ENCODE measurements at regions not wholly inside any gene's neighbourhood (a gene's known extent, or its start where the extent isn't known, plus 50 kb on each side); places are given as distances from the start of the nearest gene placed in this dataset.

DNA sequence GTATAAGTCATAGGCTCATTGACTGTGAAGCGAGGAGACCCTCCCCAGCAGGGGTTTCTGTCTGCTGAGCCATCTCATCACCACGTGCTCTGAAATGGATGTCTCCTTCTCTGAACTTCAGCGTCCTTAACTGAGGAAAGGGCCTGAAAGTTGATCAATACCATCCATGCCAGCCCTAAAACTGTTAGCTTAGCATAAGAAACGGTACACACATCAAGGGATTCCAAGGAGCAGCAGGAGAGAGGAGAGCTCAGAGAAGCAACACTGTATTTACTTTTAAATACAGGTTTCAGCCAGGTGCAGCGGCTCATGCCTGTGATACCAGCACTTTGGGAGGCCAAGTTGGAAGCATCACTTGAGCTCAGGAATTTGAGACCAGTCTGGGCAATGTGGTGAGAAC lies 248.9 kb upstream of the TNRC6C start:
- WGBS, result 50% methylated on average over 5 of the region's 5 CpGs
- DNase-seq (ENCODE audit: low spot score), result no peak
- TF ChIP-seq NR2F2 (IDR thresholded peaks at IDR 0.05) (no peak), YY1 (IDR thresholded peaks at IDR 0.05) (no peak), HNF4G (IDR thresholded peaks at IDR 0.05) (no peak), RAD21 (IDR thresholded peaks at IDR 0.05) (no peak), GABPA (IDR thresholded peaks at IDR 0.05 in 1 of 2, conservative IDR thresholded peaks at IDR 0.05 in 1 of 2) (no peak)
- TF ChIP-seq, protein P1, sequence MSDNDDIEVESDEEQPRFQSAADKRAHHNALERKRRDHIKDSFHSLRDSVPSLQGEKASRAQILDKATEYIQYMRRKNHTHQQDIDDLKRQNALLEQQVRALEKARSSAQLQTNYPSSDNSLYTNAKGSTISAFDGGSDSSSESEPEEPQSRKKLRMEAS (IDR thresholded peaks at IDR 0.05), result no peak
- TF ChIP-seq, protein P2, sequence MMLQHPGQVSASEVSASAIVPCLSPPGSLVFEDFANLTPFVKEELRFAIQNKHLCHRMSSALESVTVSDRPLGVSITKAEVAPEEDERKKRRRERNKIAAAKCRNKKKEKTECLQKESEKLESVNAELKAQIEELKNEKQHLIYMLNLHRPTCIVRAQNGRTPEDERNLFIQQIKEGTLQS (IDR thresholded peaks at IDR 0.05), result no peak

DNA sequence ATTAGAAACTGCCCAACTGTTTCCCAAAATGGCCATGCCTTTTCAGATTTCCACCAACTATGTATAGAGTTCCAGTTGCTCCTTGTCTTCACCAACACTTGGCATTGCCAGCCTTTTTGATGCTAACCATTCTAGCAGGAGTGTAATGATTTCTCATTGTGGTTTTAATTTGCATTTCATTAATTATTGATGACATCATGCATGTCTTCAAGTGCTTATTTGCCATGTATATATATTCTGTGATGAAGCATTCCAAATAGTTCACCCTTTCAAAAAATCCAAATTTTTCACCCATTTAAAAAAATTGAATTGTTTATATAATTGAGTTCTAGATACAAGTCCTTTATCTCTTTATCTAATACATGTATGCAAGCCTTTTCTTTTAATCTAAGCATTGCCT lies 245.9 kb upstream of the TNRC6C start:
- H3K36me3 ChIP-seq (ENCODE audit: control insufficient read depth in 4 of 4, insufficient read depth in 3 of 4, low read depth in 1 of 4, low read length in 3 of 4), result no peaks in the 10 kb centered on the region

More for the DNA sequence above, 248.9 kb upstream of the TNRC6C start:
- Histone ChIP-seq H3K4me1 (ENCODE audit: control insufficient read depth in 4 of 4, insufficient read depth in 4 of 4, low read length in 3 of 4) (no peaks in the 10 kb centered on the region), H3K36me3 (ENCODE audit: control insufficient read depth in 4 of 4, insufficient read depth in 3 of 4, low read depth in 1 of 4, low read length in 3 of 4) (peaks cover 0 to 3% (median 0%) of the 10 kb centered on the region in 4 donors), H3K4me3 (ENCODE audit: low read depth in 1 of 3, low read length in 3 of 3) (no peak overlapping the region), H3K9me3 (ENCODE audit: control insufficient read depth in 4 of 4, low read length in 3 of 4) (peaks cover 5 to 10% (median 5%) of the 10 kb centered on the region in 4 donors), H3K9ac (ENCODE audit: low read depth in 1 of 2, low read length in 2 of 2) (no peak overlapping the region), H3K27me3 (ENCODE audit: control insufficient read depth in 4 of 4, insufficient read depth in 4 of 4, low read length in 3 of 4) (peaks cover 0 to 2% (median 0%) of the 10 kb centered on the region in 4 donors), H3K27ac (ENCODE audit: low read depth in 1 of 2, low read length in 2 of 2) (no peak overlapping the region)

More for the DNA sequence above, 245.9 kb upstream of the TNRC6C start:
- no peak for DNase-seq (ENCODE audit: low spot score)
- Histone ChIP-seq H3K27ac (ENCODE audit: low read depth in 1 of 2, low read length in 2 of 2) (no peak overlapping the region), H3K9ac (ENCODE audit: low read depth in 1 of 2, low read length in 2 of 2) (no peak overlapping the region), H3K4me1 (ENCODE audit: control insufficient read depth in 4 of 4, insufficient read depth in 4 of 4, low read length in 3 of 4) (no peaks in the 10 kb centered on the region), H3K27me3 (ENCODE audit: control insufficient read depth in 4 of 4, insufficient read depth in 4 of 4, low read length in 3 of 4) (peaks cover 0 to 2% (median 0%) of the 10 kb centered on the region in 4 donors), H3K4me3 (ENCODE audit: low read depth in 1 of 3, low read length in 3 of 3) (no peak overlapping the region), H3K9me3 (ENCODE audit: control insufficient read depth in 4 of 4, low read length in 3 of 4) (no peaks in the 10 kb centered on the region)
- TF ChIP-seq, protein P3, sequence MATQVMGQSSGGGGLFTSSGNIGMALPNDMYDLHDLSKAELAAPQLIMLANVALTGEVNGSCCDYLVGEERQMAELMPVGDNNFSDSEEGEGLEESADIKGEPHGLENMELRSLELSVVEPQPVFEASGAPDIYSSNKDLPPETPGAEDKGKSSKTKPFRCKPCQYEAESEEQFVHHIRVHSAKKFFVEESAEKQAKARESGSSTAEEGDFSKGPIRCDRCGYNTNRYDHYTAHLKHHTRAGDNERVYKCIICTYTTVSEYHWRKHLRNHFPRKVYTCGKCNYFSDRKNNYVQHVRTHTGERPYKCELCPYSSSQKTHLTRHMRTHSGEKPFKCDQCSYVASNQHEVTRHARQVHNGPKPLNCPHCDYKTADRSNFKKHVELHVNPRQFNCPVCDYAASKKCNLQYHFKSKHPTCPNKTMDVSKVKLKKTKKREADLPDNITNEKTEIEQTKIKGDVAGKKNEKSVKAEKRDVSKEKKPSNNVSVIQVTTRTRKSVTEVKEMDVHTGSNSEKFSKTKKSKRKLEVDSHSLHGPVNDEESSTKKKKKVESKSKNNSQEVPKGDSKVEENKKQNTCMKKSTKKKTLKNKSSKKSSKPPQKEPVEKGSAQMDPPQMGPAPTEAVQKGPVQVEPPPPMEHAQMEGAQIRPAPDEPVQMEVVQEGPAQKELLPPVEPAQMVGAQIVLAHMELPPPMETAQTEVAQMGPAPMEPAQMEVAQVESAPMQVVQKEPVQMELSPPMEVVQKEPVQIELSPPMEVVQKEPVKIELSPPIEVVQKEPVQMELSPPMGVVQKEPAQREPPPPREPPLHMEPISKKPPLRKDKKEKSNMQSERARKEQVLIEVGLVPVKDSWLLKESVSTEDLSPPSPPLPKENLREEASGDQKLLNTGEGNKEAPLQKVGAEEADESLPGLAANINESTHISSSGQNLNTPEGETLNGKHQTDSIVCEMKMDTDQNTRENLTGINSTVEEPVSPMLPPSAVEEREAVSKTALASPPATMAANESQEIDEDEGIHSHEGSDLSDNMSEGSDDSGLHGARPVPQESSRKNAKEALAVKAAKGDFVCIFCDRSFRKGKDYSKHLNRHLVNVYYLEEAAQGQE (IDR thresholded peaks at IDR 0.05), result no peak
- TF ChIP-seq NR2F2 (IDR thresholded peaks at IDR 0.05), result no peak
- no peak for TF ChIP-seq JUND (IDR thresholded peaks at IDR 0.05)
- TF ChIP-seq EGR1 (IDR thresholded peaks at IDR 0.05; ENCODE audit: low read depth in 2 of 2), result no peak
- TF ChIP-seq TAF1 (conservative IDR thresholded peaks at IDR 0.05), result no peak
- no peak for TF ChIP-seq HNF4G (IDR thresholded peaks at IDR 0.05)
- TF ChIP-seq RXRA (IDR thresholded peaks at IDR 0.05), result no peak
- TF ChIP-seq FOXA1 (IDR thresholded peaks at IDR 0.05), result no peak
- TF ChIP-seq, protein P1 (IDR thresholded peaks at IDR 0.05), result no peak
- TF ChIP-seq YY1 (IDR thresholded peaks at IDR 0.05), result no peak
- TF ChIP-seq FOXA2 (IDR thresholded peaks at IDR 0.05), result no peak
- TF ChIP-seq, protein P4, sequence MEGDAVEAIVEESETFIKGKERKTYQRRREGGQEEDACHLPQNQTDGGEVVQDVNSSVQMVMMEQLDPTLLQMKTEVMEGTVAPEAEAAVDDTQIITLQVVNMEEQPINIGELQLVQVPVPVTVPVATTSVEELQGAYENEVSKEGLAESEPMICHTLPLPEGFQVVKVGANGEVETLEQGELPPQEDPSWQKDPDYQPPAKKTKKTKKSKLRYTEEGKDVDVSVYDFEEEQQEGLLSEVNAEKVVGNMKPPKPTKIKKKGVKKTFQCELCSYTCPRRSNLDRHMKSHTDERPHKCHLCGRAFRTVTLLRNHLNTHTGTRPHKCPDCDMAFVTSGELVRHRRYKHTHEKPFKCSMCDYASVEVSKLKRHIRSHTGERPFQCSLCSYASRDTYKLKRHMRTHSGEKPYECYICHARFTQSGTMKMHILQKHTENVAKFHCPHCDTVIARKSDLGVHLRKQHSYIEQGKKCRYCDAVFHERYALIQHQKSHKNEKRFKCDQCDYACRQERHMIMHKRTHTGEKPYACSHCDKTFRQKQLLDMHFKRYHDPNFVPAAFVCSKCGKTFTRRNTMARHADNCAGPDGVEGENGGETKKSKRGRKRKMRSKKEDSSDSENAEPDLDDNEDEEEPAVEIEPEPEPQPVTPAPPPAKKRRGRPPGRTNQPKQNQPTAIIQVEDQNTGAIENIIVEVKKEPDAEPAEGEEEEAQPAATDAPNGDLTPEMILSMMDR (IDR thresholded peaks at IDR 0.05; ENCODE audit: low read depth, low read length, missing input control), result no peak

Data from liver (tissue), 8 donors.